ENCODE measurements at regions not wholly inside any gene's neighbourhood (a gene's known extent, or its start where the extent isn't known, plus 50 kb on each side); places are given as distances from the start of the nearest gene placed in this dataset.

DNA sequence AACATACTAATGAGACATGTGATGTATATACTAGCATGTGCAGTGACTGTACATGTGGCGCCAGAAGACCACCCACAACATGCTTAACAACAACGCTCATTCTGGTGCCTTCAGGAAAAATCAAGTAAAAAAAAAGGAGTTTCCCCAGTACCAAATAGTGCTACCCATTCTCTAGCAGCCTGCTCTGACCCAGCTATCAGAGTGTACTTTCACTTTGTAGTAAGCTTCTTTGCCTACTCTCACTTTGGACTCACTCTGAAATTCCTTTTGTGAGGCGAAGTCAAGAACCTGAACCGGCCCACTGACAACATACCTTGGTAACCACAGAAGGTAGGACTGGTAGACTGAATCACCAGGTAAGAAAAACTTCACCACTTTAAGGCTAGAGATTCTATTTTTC is 1100.0 kb downstream of the GRIK2 start:
- no peak for DNase-seq

DNA sequence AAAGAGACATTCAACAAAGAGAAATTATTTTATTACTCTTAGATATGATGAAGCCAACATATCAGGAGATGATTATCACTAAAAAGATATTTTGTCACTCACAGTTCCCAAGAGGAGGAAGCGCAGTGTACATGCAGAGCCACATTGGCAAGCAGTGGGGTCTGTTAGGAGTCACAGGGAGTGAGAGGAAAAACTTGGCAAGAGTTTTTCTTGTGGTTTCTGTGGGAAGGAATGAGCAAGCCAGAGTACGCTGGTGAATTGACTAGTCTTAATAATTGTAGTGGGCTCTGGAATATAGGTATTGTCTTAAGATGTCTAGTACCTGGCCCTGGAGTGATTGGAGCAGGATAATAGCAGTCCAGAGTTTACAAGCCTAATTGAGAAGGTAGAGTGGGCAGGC is 1095.2 kb downstream of the GRIK2 start:
- no peak for DNase-seq

DNA sequence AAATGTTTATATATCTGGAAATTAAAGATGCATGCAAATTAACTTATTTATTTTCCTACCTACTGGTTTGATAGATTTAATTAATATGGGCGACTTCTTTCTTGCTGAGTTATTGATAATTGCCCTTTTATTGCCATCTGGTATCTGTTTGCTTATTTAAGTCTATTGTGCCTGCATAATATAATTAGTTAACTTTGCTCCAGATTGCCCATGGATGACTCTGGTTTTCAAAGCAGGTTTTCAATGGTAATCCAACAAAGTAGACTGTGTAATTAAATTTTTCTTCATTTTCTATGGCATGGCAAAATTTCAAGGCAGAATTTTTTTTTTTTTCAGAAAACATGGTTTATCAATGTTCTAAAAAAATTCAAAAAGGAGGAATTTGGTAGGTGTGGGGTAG is 1092.0 kb downstream of the GRIK2 start:
- DNase-seq, result no peak

DNA sequence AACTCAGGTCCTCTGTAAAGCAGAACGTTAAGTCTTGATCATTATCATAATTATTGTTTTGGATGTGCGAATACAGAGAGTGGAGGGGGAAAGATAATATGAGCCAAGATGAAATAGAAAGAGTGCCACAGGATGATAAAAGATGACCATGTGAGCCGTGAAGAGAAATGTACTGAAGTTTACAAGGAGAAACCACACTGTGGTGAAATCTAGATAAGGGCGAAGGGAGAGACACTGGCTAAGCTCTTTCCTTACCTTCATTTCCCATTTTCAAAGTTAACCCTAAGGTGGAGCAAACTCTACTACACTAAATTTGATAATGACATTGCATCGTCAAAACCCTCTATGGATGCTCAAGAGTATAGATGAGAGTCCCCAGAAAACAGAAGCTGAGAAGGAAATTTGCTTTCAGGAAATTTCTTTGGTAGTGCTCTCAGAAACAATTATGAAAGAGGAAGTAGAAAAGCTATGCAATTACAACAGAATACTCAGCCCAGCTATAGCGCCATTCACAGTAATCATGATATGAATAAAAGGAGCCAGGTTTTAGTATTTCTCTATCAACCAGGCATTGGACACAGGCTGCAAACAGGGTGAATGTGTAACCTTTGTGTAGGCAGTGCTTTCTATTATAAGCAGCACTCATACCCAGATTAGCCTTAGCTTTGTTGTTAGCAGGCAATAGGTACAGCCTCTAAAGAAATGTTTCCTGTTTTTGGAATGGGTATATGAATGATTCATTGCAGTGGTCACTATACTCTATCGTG is 1080.7 kb downstream of the GRIK2 start:
- no peak for DNase-seq

DNA sequence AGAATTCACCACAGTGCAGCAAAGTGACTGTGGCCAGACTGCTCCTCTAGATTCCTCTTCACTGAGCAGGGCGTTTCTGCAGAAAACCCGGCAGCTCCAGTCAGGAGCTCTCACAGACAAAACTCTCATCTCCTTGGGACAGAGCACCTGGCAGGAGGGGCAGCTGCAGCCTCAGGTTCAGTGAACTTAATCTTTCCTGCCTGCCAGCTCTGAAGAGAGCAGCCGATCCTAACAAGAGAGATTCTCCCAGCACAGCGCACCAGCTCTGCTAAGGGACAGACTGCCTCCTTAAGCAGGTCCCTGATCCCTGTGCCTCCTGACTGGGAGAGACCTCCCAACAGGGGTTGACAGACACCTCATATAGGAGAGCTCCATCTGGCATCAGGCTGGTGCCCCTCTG is 1065.5 kb downstream of the GRIK2 start:
- DNase-seq, result no peak

DNA sequence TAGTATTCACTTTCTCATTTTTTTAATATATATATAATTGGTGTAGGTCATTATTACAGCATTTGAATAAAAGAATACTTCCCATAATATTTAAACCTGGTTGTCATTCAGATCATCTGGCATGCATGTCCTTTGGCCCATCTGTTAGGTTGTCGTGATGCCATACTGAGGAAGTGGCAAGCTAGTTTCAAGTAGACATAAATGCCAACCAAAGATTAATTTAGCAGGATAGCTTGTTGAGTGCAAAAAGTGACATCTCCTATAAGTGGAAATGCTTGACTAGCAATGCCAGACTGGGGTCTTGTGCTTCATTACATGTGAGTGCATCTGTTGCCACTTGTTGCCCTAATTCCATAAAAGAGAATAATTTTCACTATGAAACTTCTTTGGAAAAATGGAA is 1044.7 kb downstream of the GRIK2 start:
- no peak for DNase-seq

DNA sequence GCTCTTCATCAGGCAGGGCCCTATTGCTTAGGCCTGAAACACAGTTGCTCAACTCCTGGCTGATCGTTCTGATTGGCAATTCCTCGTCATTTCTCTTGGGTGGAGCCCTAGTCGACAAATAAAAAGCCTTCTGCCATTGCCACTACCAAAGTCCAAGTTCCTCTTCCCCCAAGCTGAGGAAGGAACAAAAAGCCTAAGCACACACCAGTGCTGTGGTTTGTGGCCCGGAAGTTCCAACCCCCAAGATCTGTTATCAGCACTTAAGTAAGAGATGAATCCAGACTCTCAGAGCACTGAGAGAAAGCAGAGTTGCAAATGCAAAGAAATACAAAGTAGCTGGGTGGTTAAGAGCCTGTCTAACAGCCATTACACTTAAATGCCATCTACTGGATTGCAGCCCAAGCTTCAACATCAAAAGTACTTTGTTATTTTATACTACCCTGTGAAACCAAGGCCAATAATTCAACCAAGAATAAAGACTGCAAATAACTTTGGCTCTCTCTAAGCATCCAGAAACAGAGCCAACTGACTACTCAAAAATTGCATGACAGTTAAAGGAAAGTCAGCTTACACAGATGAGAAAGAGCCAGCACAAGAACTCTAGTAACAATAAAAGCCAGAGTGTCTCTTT is 1024.0 kb downstream of the GRIK2 start:
- DNase-seq, result no peak

DNA sequence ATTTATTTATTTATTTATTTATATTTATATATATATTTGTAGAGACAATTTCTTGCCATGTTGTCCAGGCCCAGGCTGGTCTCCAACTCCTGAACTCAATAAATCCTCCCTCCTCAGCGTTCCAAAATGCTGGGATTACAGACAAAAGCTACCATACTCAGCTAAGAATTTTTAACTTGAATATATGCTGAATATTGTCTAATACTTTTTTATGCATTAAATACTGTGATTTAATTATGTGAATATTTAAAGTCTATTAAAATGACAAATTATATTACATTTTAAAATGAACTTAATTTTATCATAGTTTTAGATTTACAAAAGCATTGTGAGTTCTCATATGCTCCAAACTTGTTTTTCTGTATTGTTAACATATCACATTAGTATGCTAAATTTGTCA is 1022.4 kb downstream of the GRIK2 start:
- DNase-seq, result no peak

DNA sequence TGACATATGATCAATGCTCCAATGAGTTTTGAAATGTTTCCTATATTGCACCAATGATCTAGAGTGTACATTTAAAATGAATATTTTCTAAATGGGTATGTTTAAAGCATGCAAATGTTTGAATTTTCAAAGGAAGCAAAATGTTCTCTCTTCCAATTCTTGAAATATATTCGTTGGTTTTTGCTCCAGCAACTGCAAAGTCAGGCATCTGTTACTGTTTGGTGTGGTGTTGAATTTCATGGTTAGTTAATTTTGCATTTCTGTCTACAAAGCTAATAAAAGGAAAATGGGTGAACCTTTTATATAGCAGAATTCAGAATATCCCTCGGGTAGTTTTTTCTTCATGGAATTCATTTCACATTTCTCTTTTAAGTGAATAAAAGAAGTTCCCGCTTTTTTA is 1018.3 kb downstream of the GRIK2 start:
- no peak for DNase-seq

DNA sequence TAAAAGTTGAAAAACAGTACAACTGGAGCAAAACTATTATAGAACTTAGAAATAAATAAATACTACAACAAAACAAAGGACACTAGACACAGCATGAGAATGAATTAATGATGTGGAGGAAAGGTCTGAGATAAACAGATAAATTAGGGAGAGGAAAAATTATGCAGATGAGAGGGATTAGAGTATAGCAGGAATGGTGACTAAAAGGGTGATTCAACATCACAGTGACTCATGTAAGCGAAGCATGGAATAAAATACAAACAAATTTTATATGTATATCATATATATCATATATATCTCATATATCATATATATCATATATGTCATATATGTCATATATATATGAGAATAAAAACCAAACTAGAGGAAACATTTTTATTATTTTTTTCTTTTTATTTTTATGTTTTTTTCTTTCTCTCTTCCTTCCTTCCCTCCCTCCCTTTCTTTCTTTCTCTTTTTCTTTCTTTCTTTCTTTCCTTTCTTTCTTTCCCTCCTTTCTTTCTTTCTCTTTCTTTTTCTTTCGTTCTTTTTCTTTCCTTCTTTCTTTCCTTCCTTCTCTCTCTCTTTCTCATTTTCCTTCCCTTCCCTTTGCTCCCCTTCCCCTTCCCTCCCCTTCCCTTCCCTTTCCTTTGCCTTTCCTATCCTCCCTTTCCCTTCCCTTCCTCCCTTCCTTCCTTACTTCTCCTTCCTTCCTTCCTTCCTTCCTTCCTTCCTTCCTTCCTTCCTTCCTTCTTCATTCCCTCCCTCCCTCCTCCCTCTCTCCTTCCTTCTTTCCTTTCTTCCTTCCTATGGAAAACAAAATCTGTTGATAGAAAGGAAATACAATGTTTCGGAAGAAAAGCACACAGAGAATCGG is 1014.6 kb downstream of the GRIK2 start:
- DNase-seq, result no peak

DNA sequence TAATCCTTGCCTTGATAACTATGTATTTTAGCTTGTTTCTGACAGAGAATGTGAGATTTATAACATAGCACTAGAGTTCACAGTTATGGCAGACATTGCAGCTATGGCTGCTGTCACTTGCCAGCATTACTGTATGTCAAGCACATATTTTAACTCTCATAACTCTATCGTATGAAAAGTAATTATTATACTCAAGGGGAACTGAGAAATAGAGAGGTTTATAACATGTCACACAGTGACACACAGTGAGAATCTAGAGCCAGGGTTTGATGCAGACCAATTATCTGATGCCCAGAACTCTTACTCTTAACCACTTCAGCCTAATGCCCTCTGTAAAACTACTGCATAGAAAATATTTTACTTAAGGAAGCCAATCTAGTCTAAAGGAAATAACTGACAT is 1012.4 kb downstream of the GRIK2 start:
- DNase-seq, result no peak

DNA sequence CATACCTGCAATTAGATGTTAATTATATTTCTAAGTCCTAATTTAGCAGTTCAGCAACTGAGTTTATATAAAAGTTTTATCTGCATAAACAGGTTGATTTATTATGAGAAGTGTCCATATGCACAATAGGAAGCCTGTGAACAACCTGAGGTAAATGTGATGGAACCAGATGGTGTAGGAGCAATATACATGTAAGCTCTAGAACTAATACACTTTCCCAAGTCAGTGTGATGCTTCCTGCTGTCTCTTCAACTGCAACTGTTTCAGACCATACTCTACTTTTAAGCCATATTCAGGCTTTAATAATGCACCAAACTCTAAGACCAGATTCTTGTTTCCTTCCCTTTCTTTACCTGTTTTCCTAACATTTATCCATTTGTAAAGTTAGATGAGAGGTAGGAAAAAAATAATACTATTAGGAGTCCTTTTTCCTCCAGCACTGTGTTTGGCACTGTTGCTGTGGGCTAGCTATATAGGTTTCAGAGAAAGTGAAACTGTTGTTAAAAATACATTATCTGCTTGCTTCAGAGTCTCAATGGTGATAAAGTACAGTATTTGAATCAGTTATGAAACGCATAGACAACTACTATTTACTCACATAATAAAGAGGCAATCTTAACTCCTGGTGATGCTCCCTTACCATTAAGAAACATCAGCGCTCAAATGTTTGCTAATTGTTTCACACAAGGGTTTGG is 1009.3 kb downstream of the GRIK2 start:
- no peak for DNase-seq

DNA sequence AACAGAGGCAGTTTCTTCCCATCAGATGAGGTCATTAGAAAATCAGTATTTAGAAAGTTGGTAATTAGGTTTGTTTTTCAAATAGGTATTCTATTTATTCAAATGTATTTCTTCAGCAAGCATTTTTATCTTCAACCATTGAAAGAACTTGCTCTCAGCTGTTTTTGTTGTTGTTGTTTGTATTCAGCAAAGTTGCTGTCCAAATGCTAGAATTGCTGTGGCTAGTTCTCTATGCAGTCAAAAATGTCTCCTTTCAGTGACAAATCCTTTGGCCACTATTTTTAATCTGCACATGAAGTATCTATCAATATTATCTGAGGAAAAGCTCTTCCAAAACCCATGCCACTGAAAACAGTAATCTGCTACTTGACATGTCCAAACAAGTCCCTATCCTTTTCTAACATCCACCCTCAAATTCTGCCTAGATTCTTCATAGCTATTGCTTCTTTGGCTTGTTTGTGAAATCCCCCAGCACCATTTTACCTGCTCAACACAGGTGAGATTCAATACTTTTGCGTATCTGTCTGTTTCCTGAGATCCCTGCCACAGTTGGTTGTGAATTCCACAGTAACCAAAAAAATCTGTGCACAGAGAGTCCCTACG is 1005.4 kb downstream of the GRIK2 start:
- DNase-seq, result no peak

DNA sequence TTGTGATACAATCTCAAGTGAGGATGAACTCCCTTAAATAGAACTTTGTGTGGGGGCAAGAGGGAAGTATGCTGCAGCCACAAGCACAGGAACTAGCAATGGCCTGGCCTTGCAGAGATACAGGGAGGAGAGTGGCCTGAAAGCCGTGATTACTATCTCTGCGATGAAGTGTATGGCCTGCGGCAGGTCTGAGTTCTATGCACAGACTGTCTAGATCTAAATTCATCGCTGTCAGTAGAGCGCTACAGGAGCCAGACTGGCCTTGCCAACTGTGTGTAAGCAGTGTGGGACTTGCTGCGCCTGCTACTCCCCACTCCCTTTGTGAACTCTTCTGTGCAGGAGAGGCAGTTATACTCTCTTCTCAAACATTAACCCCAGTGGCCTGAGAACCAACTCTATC is 997.0 kb downstream of the GRIK2 start:
- no peak for DNase-seq

DNA sequence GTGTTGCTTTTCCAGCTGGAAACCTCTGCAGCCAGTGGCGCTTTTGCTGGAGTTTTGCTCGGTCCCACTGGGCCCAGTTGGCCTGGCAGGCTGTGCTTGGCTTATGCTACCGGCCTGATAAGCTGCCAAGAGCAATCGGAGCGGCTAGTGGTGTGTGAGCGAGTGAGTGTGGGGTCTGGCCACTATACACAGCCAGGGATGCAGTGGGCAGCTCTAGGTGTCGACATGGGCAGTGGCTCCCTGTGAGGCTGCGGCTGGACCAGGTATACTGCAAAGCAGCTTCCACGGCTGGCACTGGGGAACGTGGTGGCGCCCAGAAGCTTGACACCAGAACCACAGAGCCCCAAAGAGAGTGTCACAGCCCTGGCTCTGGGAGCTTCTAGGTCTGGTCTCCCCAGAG is 996.5 kb downstream of the GRIK2 start:
- no peak for DNase-seq

DNA sequence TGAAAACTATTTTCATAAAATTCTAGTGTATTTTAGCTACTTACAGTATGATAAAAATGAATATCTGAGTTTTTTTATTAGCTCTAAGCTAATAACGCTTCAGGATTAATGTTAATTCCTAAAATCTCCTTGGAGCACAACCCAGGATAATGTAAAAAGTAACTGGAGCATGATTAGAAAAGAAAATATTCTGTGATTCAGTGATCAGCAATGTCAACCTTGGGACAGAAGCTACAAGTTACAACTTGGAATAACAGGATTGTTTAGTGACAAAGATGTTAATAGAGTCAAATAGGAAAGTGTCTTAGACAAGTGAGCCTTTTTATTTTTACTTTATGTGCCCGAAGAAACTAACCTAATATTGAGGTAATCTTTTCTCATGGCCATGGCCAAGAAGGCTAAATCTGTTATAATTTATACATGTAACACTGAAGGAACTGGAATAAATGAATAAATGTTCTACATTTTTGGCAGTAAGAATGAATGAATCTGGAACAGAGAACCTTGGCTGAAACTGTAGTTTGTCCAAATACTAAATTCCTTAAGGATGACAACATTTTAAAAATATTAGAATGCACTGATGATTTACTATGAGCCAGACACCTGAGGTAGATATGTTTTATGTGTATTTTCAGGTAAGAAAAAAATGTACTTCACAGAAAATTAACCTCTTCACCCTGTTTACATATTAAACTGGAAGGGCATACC is 994.0 kb downstream of the GRIK2 start:
- no peak for DNase-seq

DNA sequence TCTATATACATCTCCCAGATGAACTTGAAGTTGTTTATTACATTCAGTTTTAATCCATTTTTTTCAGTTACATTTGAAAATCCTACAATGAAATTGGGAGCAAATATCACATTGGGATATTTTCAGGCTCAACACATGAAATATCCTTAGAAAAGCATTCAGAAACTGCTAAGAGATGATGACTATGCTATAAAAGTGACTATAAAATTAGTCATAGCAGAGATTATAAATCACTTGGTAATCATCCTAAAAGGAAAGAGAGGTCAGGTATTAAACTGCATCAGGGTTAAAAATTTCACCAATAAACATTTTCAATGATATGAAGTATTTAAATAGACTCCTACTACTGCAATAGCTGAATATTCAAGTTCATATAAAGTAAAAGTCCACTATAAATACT is 987.7 kb downstream of the GRIK2 start:
- no peak for DNase-seq

DNA sequence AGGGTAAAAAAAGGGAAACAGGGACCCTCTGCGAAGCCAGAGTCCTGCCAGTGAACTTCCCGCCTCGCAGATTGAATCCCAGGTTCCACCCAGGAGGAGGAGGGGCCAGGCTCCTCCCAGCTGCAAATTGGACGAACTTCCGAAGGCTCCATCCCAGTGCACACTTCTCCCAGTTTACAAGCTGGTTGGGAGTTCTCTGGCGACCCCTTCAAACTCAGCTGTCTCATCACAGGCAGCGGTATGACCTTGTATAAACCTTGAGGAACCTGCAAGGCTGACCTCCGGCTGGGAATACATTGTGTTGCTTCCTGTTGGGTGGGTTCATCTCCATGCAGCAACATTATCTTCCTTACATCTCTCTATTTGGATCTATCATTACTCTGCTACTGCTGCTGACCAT is 962.7 kb downstream of the GRIK2 start:
- no peak for DNase-seq

DNA sequence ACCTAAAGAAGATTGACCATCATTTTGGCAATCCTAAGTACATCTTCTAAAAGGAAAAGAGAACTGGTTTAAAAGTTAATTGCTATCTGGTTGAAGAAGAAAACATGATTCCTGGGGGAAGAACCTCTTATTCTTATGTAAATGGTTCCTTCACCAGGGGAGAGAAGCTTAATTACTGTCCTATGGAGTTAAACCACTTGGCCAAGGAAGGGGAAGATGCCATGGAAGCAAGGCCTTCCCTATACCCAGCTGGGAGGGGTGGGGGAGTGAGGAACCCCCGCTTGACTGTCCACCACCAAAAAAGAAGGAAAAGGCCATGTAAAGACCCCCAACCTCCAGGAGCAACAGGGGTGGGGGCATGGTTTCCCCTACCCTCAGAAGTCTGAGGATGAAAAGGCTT is 962.1 kb downstream of the GRIK2 start:
- no peak for DNase-seq

DNA sequence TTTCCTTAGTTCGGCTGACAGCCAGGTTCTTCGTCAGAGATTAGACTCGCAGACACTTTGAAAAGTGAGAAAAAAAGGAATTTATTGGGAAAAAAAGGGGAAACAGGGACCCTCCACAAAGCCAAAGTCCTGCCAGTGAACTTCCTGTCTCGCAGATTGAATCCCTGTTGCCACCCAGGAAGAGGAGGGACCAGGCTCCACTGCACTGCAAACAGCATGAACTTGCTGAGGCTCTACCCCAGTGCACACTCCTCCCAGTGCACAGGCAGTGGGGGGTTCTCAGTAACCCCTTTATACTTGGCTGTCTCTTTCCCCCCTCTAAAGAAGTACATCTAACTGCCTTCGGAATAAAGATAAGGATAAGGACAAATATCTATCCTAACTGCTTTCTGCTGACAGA is 959.0 kb downstream of the GRIK2 start:
- DNase-seq, result no peak

DNA sequence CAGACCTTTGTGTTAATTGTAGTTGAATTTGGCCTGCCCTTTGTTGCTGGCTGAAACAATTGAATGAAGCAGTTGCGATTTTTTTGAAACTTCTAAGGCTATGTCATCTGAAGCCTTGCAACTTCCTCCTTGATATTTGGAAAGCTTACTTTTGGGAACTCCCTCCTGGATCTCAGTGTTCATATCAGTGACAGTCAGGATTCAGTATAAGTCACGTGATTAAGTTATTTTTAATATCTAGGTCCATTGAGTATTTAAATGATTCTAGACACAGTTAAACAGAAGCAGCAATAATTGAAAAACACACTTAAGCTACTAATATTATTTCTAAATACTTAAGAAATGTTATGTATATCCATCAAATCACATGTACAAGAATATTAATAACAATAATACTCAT is 951.3 kb downstream of the GRIK2 start:
- DNase-seq, result no peak

DNA sequence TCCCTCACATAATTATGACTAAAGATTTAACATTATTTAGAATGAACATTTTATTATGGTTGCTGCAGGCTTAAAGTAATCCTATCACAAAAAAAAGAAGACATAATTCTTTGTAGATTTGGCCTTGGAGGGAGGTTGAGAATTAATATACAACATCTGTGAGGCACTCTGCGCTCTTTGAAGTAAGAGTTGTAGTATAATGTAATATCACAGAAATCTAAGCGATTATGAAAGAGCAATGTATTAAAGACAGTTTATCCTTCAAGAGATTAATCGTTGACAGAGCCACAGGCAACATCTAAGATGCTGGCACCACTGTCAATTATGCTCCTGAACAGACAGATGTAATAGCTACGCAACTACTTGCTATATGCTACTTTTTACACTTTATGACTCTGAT is 946.8 kb downstream of the GRIK2 start:
- DNase-seq, result no peak

All from suppressor macrophage treated with lipopolysaccharide for 1 hour (primary cell).